Tibial nerve (tissue), 3 donors: ENCODE measurements at regions not wholly inside any gene's neighbourhood (a gene's known extent, or its start where the extent isn't known, plus 50 kb on each side); places are given as distances from the start of the nearest gene placed in this dataset.

ENCODE experiments used
- CTCF ChIP-seq, 5 experiments: fragments of 200-600 bp in 3 of 5; fragments of 450-650 bp in 2 of 5; sonication (generic) in 3 of 5; IDR thresholded peaks; one replicate each; pipeline ENCODE4 v1.5.1; 2016 to 2019; ENCODE audit warnings: antibody characterized with exemption in 5 of 5, mild to moderate bottlenecking in 3 of 5, moderate library complexity in 2 of 5
- POLR2A ChIP-seq, 2 donors: fragments of 450-650 bp; IDR thresholded peaks; one replicate each; pipeline ENCODE4 v1.6.1; 2017; ENCODE audit warnings: antibody characterized with exemption in 2 of 2, mild to moderate bottlenecking in 2 of 2, moderate library complexity in 2 of 2

GRCh38 chr7:34371922-34372321 lies 286.1 kb upstream of the NPSR1 start:
- TF ChIP-seq POLR2A (IDR thresholded peaks at IDR 0.05) (no peak), CTCF (IDR thresholded peaks at IDR 0.05) (no peak)
